ENCODE measurements at regions not wholly inside any gene's neighbourhood (a gene's known extent, or its start where the extent isn't known, plus 50 kb on each side); places are given as distances from the start of the nearest gene placed in this dataset.

DNA sequence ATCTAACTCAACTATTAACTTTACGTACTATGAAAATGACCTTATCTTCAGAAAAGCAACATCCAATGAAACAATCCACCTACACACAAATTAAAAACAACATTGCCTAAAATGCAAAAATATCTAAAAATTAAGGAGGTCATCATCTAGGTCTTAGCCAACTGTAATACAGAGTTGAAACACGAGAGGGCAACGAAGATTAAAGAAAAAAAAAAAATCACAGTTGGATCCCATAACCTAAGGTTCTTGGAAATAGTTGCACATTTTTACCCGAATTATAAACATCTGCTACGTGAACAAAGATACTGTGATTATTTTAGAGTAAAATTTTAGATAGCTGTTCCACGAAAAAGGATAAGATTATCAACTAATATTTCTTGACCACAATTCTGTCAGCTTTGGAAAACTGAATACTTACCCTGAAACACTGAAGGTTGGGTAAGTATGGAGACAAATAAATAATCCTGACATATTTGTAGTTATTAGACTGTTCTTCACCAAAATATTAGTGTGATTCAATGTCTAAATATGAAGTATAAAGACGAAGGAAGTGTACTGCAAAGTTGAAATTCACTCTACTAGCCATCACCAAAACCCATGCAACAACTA, 88.0 kb upstream of the AK4 start:
- TF ChIP-seq, protein P1, sequence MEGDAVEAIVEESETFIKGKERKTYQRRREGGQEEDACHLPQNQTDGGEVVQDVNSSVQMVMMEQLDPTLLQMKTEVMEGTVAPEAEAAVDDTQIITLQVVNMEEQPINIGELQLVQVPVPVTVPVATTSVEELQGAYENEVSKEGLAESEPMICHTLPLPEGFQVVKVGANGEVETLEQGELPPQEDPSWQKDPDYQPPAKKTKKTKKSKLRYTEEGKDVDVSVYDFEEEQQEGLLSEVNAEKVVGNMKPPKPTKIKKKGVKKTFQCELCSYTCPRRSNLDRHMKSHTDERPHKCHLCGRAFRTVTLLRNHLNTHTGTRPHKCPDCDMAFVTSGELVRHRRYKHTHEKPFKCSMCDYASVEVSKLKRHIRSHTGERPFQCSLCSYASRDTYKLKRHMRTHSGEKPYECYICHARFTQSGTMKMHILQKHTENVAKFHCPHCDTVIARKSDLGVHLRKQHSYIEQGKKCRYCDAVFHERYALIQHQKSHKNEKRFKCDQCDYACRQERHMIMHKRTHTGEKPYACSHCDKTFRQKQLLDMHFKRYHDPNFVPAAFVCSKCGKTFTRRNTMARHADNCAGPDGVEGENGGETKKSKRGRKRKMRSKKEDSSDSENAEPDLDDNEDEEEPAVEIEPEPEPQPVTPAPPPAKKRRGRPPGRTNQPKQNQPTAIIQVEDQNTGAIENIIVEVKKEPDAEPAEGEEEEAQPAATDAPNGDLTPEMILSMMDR (IDR thresholded peaks at IDR 0.05; ENCODE audit: borderline replicate concordance, extremely low read depth, low read length, poor library complexity, severe bottlenecking) = peak; percentile 56
- no peak for TF ChIP-seq EZH2 (IDR thresholded peaks at IDR 0.05; ENCODE audit: borderline replicate concordance, low read depth, low read length, severe bottlenecking)
